ENCODE measurements at regions not wholly inside any gene's neighbourhood (a gene's known extent, or its start where the extent isn't known, plus 50 kb on each side); places are given as distances from the start of the nearest gene placed in this dataset.
"Not testable (repeated sequence)": the region's sequence is repeated elsewhere in the genome, so short reads cannot be mapped to it uniquely, and the experiment has no call there.

- Mint-ChIP-seq H3K27ac (peak overlapping the region in 4 of 6 donors; percentile 86 to 97 (median 94)), H3K4me3 (peak overlapping the region in 1 of 8 donors; percentile 18), H3K4me1 (peaks cover 34 to 42% (median 39%) of the 10 kb centered on the region in 3 donors), H3K36me3 (no peaks in the 10 kb centered on the region), H3K27me3 (no peaks in the 10 kb centered on the region), H3K9me3 (peaks cover 0 to 5% (median 0%) of the 10 kb centered on the region in 7 donors)
- no peak for DNase-seq
- ATAC-seq (ENCODE audit: low read depth in 2 of 2) = no peak
These were observed 72.4 kb upstream of the GZMB start for GRCh38 chr14:24706351-24706750.

GRCh38 chr14:24705840-24706239 lies 71.8 kb upstream of the GZMB start:
- Mint-ChIP-seq H3K4me1 (peaks cover 38 to 47% (median 42%) of the 10 kb centered on the region in 3 donors), H3K27ac (peak overlapping the region; percentile 77 to 97 (median 90)), H3K36me3 (no peaks in the 10 kb centered on the region), H3K9me3 (peaks cover 0 to 5% (median 0%) of the 10 kb centered on the region in 7 donors), H3K4me3 (peak overlapping the region in 7 of 8 donors; percentile 4 to 68 (median 62)), H3K27me3 (no peaks in the 10 kb centered on the region)
- DNase-seq (peak; percentile 78), ATAC-seq (ENCODE audit: low read depth in 2 of 2) (peak; percentile 95 to 96)

- Mint-ChIP-seq H3K4me1 (peaks cover 53 to 65% (median 56%) of the 10 kb centered on the region in 3 donors), H3K4me3 (peak overlapping the region in 1 of 8 donors; percentile 70), H3K9me3 (peaks cover 0 to 5% (median 0%) of the 10 kb centered on the region in 7 donors), H3K36me3 (no peaks in the 10 kb centered on the region), H3K27ac (peak overlapping the region in 1 of 6 donors; percentile 12), H3K27me3 (no peaks in the 10 kb centered on the region)
- ATAC-seq (ENCODE audit: low read depth in 2 of 2) = no peak
- no peak for DNase-seq
These were observed 67.1 kb upstream of the GZMB start for GRCh38 chr14:24701062-24701461.

GRCh38 chr14:24700511-24700910 lies 66.5 kb upstream of the GZMB start:
- Mint-ChIP-seq H3K4me3 (peak overlapping the region in 7 of 8 donors; percentile 0 to 70 (median 46)), H3K27me3 (no peaks in the 10 kb centered on the region), H3K9me3 (peaks cover 0 to 3% (median 0%) of the 10 kb centered on the region in 7 donors), H3K4me1 (peaks cover 47 to 59% (median 50%) of the 10 kb centered on the region in 3 donors), H3K36me3 (no peaks in the 10 kb centered on the region), H3K27ac (peak overlapping the region; percentile 10 to 86 (median 58))
- peak; percentile 46 for DNase-seq
- ATAC-seq (ENCODE audit: low read depth in 2 of 2) = peak; percentile 78 to 79

- peaks cover 33 to 45% (median 36%) of the 10 kb centered on the region in 3 donors for H3K4me1 Mint-ChIP-seq
- H3K4me3 Mint-ChIP-seq = peak overlapping the region in 7 of 8 donors; percentile 7 to 68 (median 15)
- no peaks in the 10 kb centered on the region for H3K9me3 Mint-ChIP-seq
- H3K27ac Mint-ChIP-seq = peak overlapping the region; percentile 29 to 79 (median 50)
- H3K27me3 Mint-ChIP-seq = no peaks in the 10 kb centered on the region
- ATAC-seq (ENCODE audit: low read depth in 2 of 2) = peak; percentile 52 to 54
- no peaks in the 10 kb centered on the region for H3K36me3 Mint-ChIP-seq
- DNase-seq = peak; percentile 48
These were observed 65.1 kb upstream of the GZMB start for GRCh38 chr14:24699052-24699451.

GRCh38 chr14:24696280-24696920 lies 62.4 kb upstream of the GZMB start:
- H3K4me1 Mint-ChIP-seq = peaks cover 29 to 40% (median 29%) of the 10 kb centered on the region in 3 donors
- not testable (repeated sequence) for H3K4me3 Mint-ChIP-seq; ATAC-seq (ENCODE audit: low read depth in 2 of 2); H3K27me3 Mint-ChIP-seq; H3K27ac Mint-ChIP-seq; DNase-seq; H3K36me3 Mint-ChIP-seq; H3K9me3 Mint-ChIP-seq

GRCh38 chr14:24695265-24696241 lies 61.6 kb upstream of the GZMB start:
- H3K4me3 Mint-ChIP-seq = no peak overlapping the region
- H3K36me3 Mint-ChIP-seq = no peaks in the 10 kb centered on the region
- DNase-seq = peak; percentile 67
- ATAC-seq (ENCODE audit: low read depth in 2 of 2) = peak; percentile 88 to 89
- peaks cover 22 to 33% (median 26%) of the 10 kb centered on the region in 3 donors for H3K4me1 Mint-ChIP-seq
- no peak overlapping the region for H3K27ac Mint-ChIP-seq
- H3K27me3 Mint-ChIP-seq = no peaks in the 10 kb centered on the region
- no peaks in the 10 kb centered on the region for H3K9me3 Mint-ChIP-seq

- Mint-ChIP-seq H3K9me3 (no peaks in the 10 kb centered on the region), H3K4me3 (peak overlapping the region in 1 of 8 donors; percentile 7), H3K36me3 (no peaks in the 10 kb centered on the region), H3K4me1 (peaks cover 16 to 24% (median 20%) of the 10 kb centered on the region in 3 donors), H3K27me3 (no peaks in the 10 kb centered on the region), H3K27ac (no peak overlapping the region)
- ATAC-seq (ENCODE audit: low read depth in 2 of 2) (no peak), DNase-seq (no peak)
These were observed 60.7 kb upstream of the GZMB start for GRCh38 chr14:24694680-24695079.

GRCh38 chr14:24693983-24694382 lies 60.0 kb upstream of the GZMB start:
- H3K4me3 Mint-ChIP-seq = no peak overlapping the region
- DNase-seq (no peak), ATAC-seq (ENCODE audit: low read depth in 2 of 2) (no peak)
- peaks cover 9 to 17% (median 14%) of the 10 kb centered on the region in 3 donors for H3K4me1 Mint-ChIP-seq
- H3K27me3 Mint-ChIP-seq = no peaks in the 10 kb centered on the region
- H3K27ac Mint-ChIP-seq = peak overlapping the region in 3 of 6 donors; percentile 15 to 89 (median 68)
- no peaks in the 10 kb centered on the region for H3K36me3 Mint-ChIP-seq
- H3K9me3 Mint-ChIP-seq = no peaks in the 10 kb centered on the region

- peak overlapping the region in 1 of 8 donors; percentile 4 for H3K4me3 Mint-ChIP-seq
- H3K27me3 Mint-ChIP-seq = no peaks in the 10 kb centered on the region
- H3K9me3 Mint-ChIP-seq = no peaks in the 10 kb centered on the region
- no peak for DNase-seq
- H3K4me1 Mint-ChIP-seq = peaks cover 4 to 11% (median 9%) of the 10 kb centered on the region in 3 donors
- H3K27ac Mint-ChIP-seq = peak overlapping the region in 4 of 6 donors; percentile 4 to 91 (median 76)
- no peak for ATAC-seq (ENCODE audit: low read depth in 2 of 2)
- no peaks in the 10 kb centered on the region for H3K36me3 Mint-ChIP-seq
These were observed 59.4 kb upstream of the GZMB start for GRCh38 chr14:24693353-24693737.

GRCh38 chr14:24692382-24693352 lies 58.7 kb upstream of the GZMB start:
- Mint-ChIP-seq H3K4me3 (no peak overlapping the region), H3K27ac (peak overlapping the region in 2 of 6 donors; percentile 19 to 85), H3K36me3 (no peaks in the 10 kb centered on the region), H3K9me3 (no peaks in the 10 kb centered on the region), H3K4me1 (peaks cover 4 to 9% (median 5%) of the 10 kb centered on the region in 3 donors), H3K27me3 (no peaks in the 10 kb centered on the region)
- ATAC-seq (ENCODE audit: low read depth in 2 of 2) (no peak), DNase-seq (no peak)

- Mint-ChIP-seq H3K27ac (no peak overlapping the region), H3K4me3 (no peak overlapping the region)
- ATAC-seq (ENCODE audit: low read depth in 2 of 2) = no peak
These were observed 56.5 kb upstream of the GZMB start for GRCh38 chr14:24690492-24690891.

More at GRCh38 chr14:24690492-24690891, 56.5 kb upstream of the GZMB start:
- DNase-seq = no peak
- Mint-ChIP-seq H3K9me3 (no peaks in the 10 kb centered on the region), H3K4me1 (peaks cover 4 to 11% (median 5%) of the 10 kb centered on the region in 3 donors), H3K27me3 (peaks cover 0 to 3% (median 2%) of the 10 kb centered on the region in 3 donors), H3K36me3 (no peaks in the 10 kb centered on the region)

Data from naive B cell (primary cell).